HCT116 (cell line): ENCODE measurements at regions not wholly inside any gene's neighbourhood (a gene's known extent, or its start where the extent isn't known, plus 50 kb on each side); places are given as distances from the start of the nearest gene placed in this dataset.

Source experiments
- ATAC-seq: fragments of 200-7000 bp; cut with Tn5 transposase; 2 replicates; pipeline ENCODE4 v1.9.1; 2020; ENCODE audit warnings: mild to moderate bottlenecking, moderate library complexity
- BruUV-seq: library from RNA; stranded (reverse); fragments of 400-500 nt; replicated peaks from 2 replicates; lab custom pipeline; 2021; lab: Mats Ljungman, UMichigan
- CTCF ChIA-PET: fragments of 300-600 bp; sonication (Branson Sonifier 250); formaldehyde crosslinking; loops from one replicate; lab custom pipeline; 2021; ENCODE audit warnings: antibody characterized with exemption; lab: Charles Lee
- POLR2A ChIA-PET: fragments of 300-600, 350-600 bp; sonication (Branson Sonifier 250); formaldehyde crosslinking; loops from one replicate; lab custom pipeline; 2021; ENCODE audit warnings: antibody characterized with exemption; lab: Charles Lee
- RAD21 ChIA-PET, 2 experiments: fragments of 300-600 bp; sonication (Branson Sonifier 250); formaldehyde crosslinking; loops; one replicate each; lab custom pipeline; 2023; ENCODE audit warnings: low total read pairs in 2 of 2; ENCODE audit not compliant: uncharacterized antibody in 2 of 2, unreplicated experiment in 2 of 2, low non-redundant PET in 1 of 2; lab: Charles Lee
- DNase-seq: peaks from one replicate; pipeline ENCODE4 v3.0.0-alpha.2; 2010; ENCODE audit warnings: low read depth, low spot score
- H2AFZ ChIP-seq: fragments of 200-600 bp; shearing (Covaris generic), sonication (generic); 2 replicates; pipeline ENCODE4 v1.6.1; 2017; ENCODE audit warnings: low read depth, mixed run types, mixed read lengths, antibody characterized with exemption, low read length; ENCODE audit not compliant: poor library complexity, severe bottlenecking
- H3K27ac ChIP-seq: 2 replicates; pipeline ENCODE4 v1.5.1; 2012; ENCODE audit warnings: low read depth, low read length
- H3K27me3 ChIP-seq: fragments of 200-600 bp; sonication (generic); 2 replicates; pipeline ENCODE4 v1.6.1; 2016; ENCODE audit warnings: mixed run types, low read length, mixed read lengths; ENCODE audit not compliant: insufficient read depth
- H3K36me3 ChIP-seq, 2 experiments: fragments of 200-500 bp in 1 of 2; fragments of 200-600 bp in 1 of 2; sonication (Bioruptor generic) in 1 of 2; sonication (generic) in 1 of 2; 2 replicates each; pipeline versions ENCODE4 v1.5.1 to v1.6.1; 2014 to 2016; ENCODE audit warnings: low read length in 2 of 2, inconsistent platforms in 1 of 2, mixed read lengths in 1 of 2, mixed run types in 1 of 2; ENCODE audit not compliant: insufficient read depth in 2 of 2, control insufficient read depth in 1 of 2
- H3K4me1 ChIP-seq, 2 experiments: fragments of 200-600 bp in 1 of 2; sonication (generic) in 1 of 2; 2 replicates each; pipeline versions ENCODE4 v1.5.1 to v1.6.1; 2012 to 2017; ENCODE audit warnings: low read length in 2 of 2, inconsistent platforms in 1 of 2, mild to moderate bottlenecking in 1 of 2, mixed read lengths in 1 of 2, mixed run types in 1 of 2, moderate library complexity in 1 of 2; ENCODE audit not compliant: insufficient read depth in 2 of 2, control insufficient read depth in 1 of 2
- H3K4me2 ChIP-seq: fragments of 200-600 bp; sonication (generic); 2 replicates; pipeline ENCODE4 v1.6.1; 2017; ENCODE audit warnings: mixed run types, low read length, mixed read lengths
- H3K4me3 ChIP-seq, 2 experiments: fragments of 200-600 bp in 1 of 2; sonication (generic) in 1 of 2; replicated peaks in 1 of 2; 2 replicates each; pipeline ENCODE4 v1.5.1; 2011 to 2016; ENCODE audit warnings: low read length in 2 of 2, control low read depth in 1 of 2, low read depth in 1 of 2, mild to moderate bottlenecking in 1 of 2, mixed read lengths in 1 of 2, mixed run types in 1 of 2
- H3K79me2 ChIP-seq: fragments of 200-600 bp; sonication (generic); 2 replicates; pipeline ENCODE4 v1.6.1; 2017; ENCODE audit warnings: mild to moderate bottlenecking, mixed run types, low read length, moderate library complexity, mixed read lengths; ENCODE audit not compliant: insufficient read depth
- H3K9ac ChIP-seq: fragments of 200-600 bp; sonication (generic); 2 replicates; pipeline ENCODE4 v1.6.1; 2016; ENCODE audit warnings: low read length, mixed read lengths
- H3K9me2 ChIP-seq: fragments of 200-600 bp; sonication (generic), shearing (Covaris generic); 2 replicates; pipeline ENCODE4 v1.6.1; 2017; ENCODE audit warnings: mixed run types, mild to moderate bottlenecking, moderate library complexity; ENCODE audit not compliant: insufficient read depth
- H3K9me3 ChIP-seq, 2 experiments: fragments of 200-500 bp in 1 of 2; fragments of 200-600 bp in 1 of 2; sonication (Bioruptor generic) in 1 of 2; sonication (generic) in 1 of 2; 2 replicates each; pipeline ENCODE4 v1.6.1; 2014 to 2017; ENCODE audit warnings: low read length in 2 of 2, mixed read lengths in 2 of 2, inconsistent platforms in 1 of 2, low read depth in 1 of 2, mild to moderate bottlenecking in 1 of 2, mixed run types in 1 of 2, moderate library complexity in 1 of 2; ENCODE audit not compliant: control insufficient read depth in 1 of 2, insufficient read depth in 1 of 2
- H4K20me1 ChIP-seq: fragments of 200-600 bp; sonication (generic), shearing (Covaris generic); 2 replicates; pipeline ENCODE4 v1.6.1; 2017; ENCODE audit warnings: mixed run types, mild to moderate bottlenecking, moderate library complexity; ENCODE audit not compliant: insufficient read depth
- CTCF ChIP-seq, 3 experiments: fragments of 200-600 bp in 1 of 3; sonication (generic) in 1 of 3; IDR thresholded peaks in 2 of 3; conservative IDR thresholded peaks in 1 of 3; 2 replicates each; pipeline ENCODE4 v1.5.1; 2012 to 2017; ENCODE audit warnings: low read depth in 2 of 3, low read length in 2 of 3, antibody characterized with exemption in 1 of 3, borderline replicate concordance in 1 of 3, control low read depth in 1 of 3, mild to moderate bottlenecking in 1 of 3, mixed read lengths in 1 of 3, mixed run types in 1 of 3, moderate library complexity in 1 of 3; ENCODE audit not compliant: insufficient read depth in 1 of 3
- EGR1 ChIP-seq: IDR thresholded peaks from 2 replicates; pipeline ENCODE4 v1.6.1; 2012; ENCODE audit warnings: low read depth
- EZH2 ChIP-seq: fragments of 200-600 bp; sonication (generic); IDR thresholded peaks from 2 replicates; pipeline ENCODE4 v1.6.1; 2017; ENCODE audit warnings: antibody characterized with exemption, mixed run types
- JUND ChIP-seq: IDR thresholded peaks from 2 replicates; pipeline ENCODE4 v1.6.1; 2012
- POLR2AphosphoS5 ChIP-seq: IDR thresholded peaks from 2 replicates; pipeline ENCODE4 v1.6.1; 2011; ENCODE audit warnings: mild to moderate bottlenecking, low read depth, low read length, moderate library complexity
- RAD21 ChIP-seq: IDR thresholded peaks from 2 replicates; pipeline ENCODE4 v1.6.1; 2012; ENCODE audit warnings: low read depth, mild to moderate bottlenecking
- SP1 ChIP-seq: IDR thresholded peaks from 2 replicates; pipeline ENCODE4 v1.6.1; 2012; ENCODE audit warnings: low read depth
- SRF ChIP-seq: IDR thresholded peaks from 2 replicates; pipeline ENCODE4 v1.6.1; 2012; ENCODE audit warnings: low read depth
- ZBTB33 ChIP-seq: IDR thresholded peaks from 2 replicates; pipeline ENCODE4 v1.6.1; 2011; ENCODE audit warnings: mild to moderate bottlenecking, low read length, moderate library complexity; ENCODE audit not compliant: insufficient replicate concordance; ENCODE audit errors: extremely low read depth
- intact Hi-C: fragments of 100-400 bp; cut with micrococcal nuclease; formaldehyde crosslinking; loops from 2 replicates; pipeline ENCODE4 v1.10.0; 2022

- TF ChIP-seq ZBTB33 (no peak), RAD21 (no peak), SRF (no peak), EZH2 (no peak), POLR2AphosphoS5 (no peak), CTCF (IDR thresholded peaks at IDR 0.05 in 2 of 3, conservative IDR thresholded peaks at IDR 0.05 in 1 of 3; ENCODE audit: borderline replicate concordance in 1 of 3, insufficient read depth in 1 of 3, low read depth in 2 of 3, low read length in 2 of 3) (no peak)
Measured at GRCh38 chr14:83120187-83120586, 1586.5 kb upstream of the SEL1L start (continued).

GRCh38 chr14:83126076-83126475, 1592.4 kb upstream of the SEL1L start:
- POLR2A ChIA-PET: no interaction called here
- Histone ChIP-seq H3K27ac (no peak overlapping the region), H3K79me2 (no peaks in the 10 kb centered on the region), H2AFZ (no peak overlapping the region), H3K4me3 (no peak overlapping the region), H3K27me3 (no peaks in the 10 kb centered on the region), H3K36me3 (no peaks in the 10 kb centered on the region), H3K4me2 (no peak overlapping the region), H4K20me1 (no peaks in the 10 kb centered on the region), H3K9me2 (no peaks in the 10 kb centered on the region), H3K9me3 (peaks cover 11 to 19% of the 10 kb centered on the region in 2 experiments; a peak in 2 of 4 replicates), H3K4me1 (no peaks in the 10 kb centered on the region), H3K9ac (no peak overlapping the region)
- intact Hi-C loops: no loop called here
- BruUV-seq: no TSS peak
- DNase-seq: no peak
- CTCF ChIA-PET: no interaction called here
- ATAC-seq: no peak
- TF ChIP-seq SP1: no peak
- no peak for TF ChIP-seq EGR1
- no peak for TF ChIP-seq JUND
- TF ChIP-seq POLR2AphosphoS5: no peak
- no peak for TF ChIP-seq SRF
- RAD21 ChIA-PET: no interaction called here
